Mesenchymal stem cell (in vitro differentiated cells and primary cell): ENCODE measurements at regions not wholly inside any gene's neighbourhood (a gene's known extent, or its start where the extent isn't known, plus 50 kb on each side); places are given as distances from the start of the nearest gene placed in this dataset.
"Not testable (repeated sequence)": the region's sequence is repeated elsewhere in the genome, so short reads cannot be mapped to it uniquely, and the experiment has no call there.

Experiments
- DNase-seq: peaks from one replicate; pipeline ENCODE4 v3.0.0-alpha.2; 2013
- H2AFZ ChIP-seq: one replicate; pipeline ENCODE4 v1.6.1; 2013; ENCODE audit warnings: low read depth, mild to moderate bottlenecking, control low read depth, inconsistent platforms, low read length, moderate library complexity
- H2AK5ac ChIP-seq: 2 replicates; pipeline ENCODE4 v1.6.1; 2013; ENCODE audit warnings: low read length, moderate library complexity, mild to moderate bottlenecking, inconsistent platforms; ENCODE audit not compliant: severe bottlenecking
- H2BK120ac ChIP-seq: one replicate; pipeline ENCODE4 v1.6.1; 2013; ENCODE audit warnings: low read depth, mild to moderate bottlenecking, inconsistent platforms, low read length, moderate library complexity
- H2BK12ac ChIP-seq, 2 experiments: one replicate each; pipeline ENCODE4 v1.6.1; 2013; ENCODE audit warnings: inconsistent platforms in 2 of 2, low read length in 2 of 2, mild to moderate bottlenecking in 2 of 2, moderate library complexity in 2 of 2, control low read depth in 1 of 2
- H2BK15ac ChIP-seq: one replicate; pipeline ENCODE4 v1.6.1; 2013; ENCODE audit warnings: mild to moderate bottlenecking, low read depth, inconsistent platforms; ENCODE audit not compliant: poor library complexity, severe bottlenecking
- H2BK5ac ChIP-seq: 2 replicates; pipeline ENCODE4 v1.6.1; 2013; ENCODE audit warnings: low read depth, mild to moderate bottlenecking, low read length, control low read depth, inconsistent platforms; ENCODE audit not compliant: poor library complexity, severe bottlenecking
- H3K14ac ChIP-seq, 2 experiments: one replicate each; pipeline ENCODE4 v1.6.1; 2013; ENCODE audit warnings: inconsistent platforms in 2 of 2, low read length in 2 of 2, control low read depth in 1 of 2, mild to moderate bottlenecking in 1 of 2, moderate library complexity in 1 of 2
- H3K18ac ChIP-seq, 2 experiments: one replicate each; pipeline ENCODE4 v1.6.1; 2013; ENCODE audit warnings: inconsistent platforms in 2 of 2, low read length in 2 of 2, control low read depth in 1 of 2, low read depth in 1 of 2, mild to moderate bottlenecking in 1 of 2
- H3K23ac ChIP-seq, 2 experiments: one replicate each; pipeline ENCODE4 v1.6.1; 2013; ENCODE audit warnings: inconsistent platforms in 2 of 2, low read length in 2 of 2, mild to moderate bottlenecking in 2 of 2, moderate library complexity in 2 of 2, control low read depth in 1 of 2
- H3K27ac ChIP-seq: 2 replicates; pipeline ENCODE4 v1.5.1; 2013; ENCODE audit warnings: mild to moderate bottlenecking, moderate library complexity, low read length, control low read depth, inconsistent platforms; ENCODE audit not compliant: poor library complexity, severe bottlenecking
- H3K27me3 ChIP-seq, 2 experiments: 2 replicates each; pipeline versions ENCODE4 v1.6.1 to v1.7.0; 2013; ENCODE audit warnings: low read length in 2 of 2, mild to moderate bottlenecking in 2 of 2, moderate library complexity in 2 of 2, control low read depth in 1 of 2, inconsistent platforms in 1 of 2; ENCODE audit not compliant: control insufficient read depth in 1 of 2, insufficient read depth in 1 of 2
- H3K36me3 ChIP-seq, 2 experiments: 2 replicates each; pipeline versions ENCODE4 v1.6.1 to v1.7.0; 2013; ENCODE audit warnings: low read length in 2 of 2, control low read depth in 1 of 2, inconsistent platforms in 1 of 2, low read depth in 1 of 2, mild to moderate bottlenecking in 1 of 2; ENCODE audit not compliant: insufficient read depth in 2 of 2, control insufficient read depth in 1 of 2
- H3K4ac ChIP-seq, 2 experiments: one replicate each; pipeline ENCODE4 v1.6.1; 2013; ENCODE audit warnings: inconsistent platforms in 2 of 2, low read length in 2 of 2, mild to moderate bottlenecking in 2 of 2, moderate library complexity in 2 of 2, control low read depth in 1 of 2, low read depth in 1 of 2
- H3K4me1 ChIP-seq: 2 replicates; pipeline ENCODE4 v1.6.1; 2013; ENCODE audit warnings: low read depth, low read length, control low read depth; ENCODE audit not compliant: control insufficient read depth, insufficient read depth
- H3K4me2 ChIP-seq: 2 replicates; pipeline ENCODE4 v1.6.1; 2013; ENCODE audit warnings: low read length, mild to moderate bottlenecking, inconsistent platforms; ENCODE audit not compliant: poor library complexity, severe bottlenecking
- H3K4me3 ChIP-seq, 2 experiments: 2 replicates each; pipeline versions ENCODE4 v1.5.1 to v1.7.0; 2013; ENCODE audit warnings: low read length in 2 of 2, mild to moderate bottlenecking in 2 of 2, control low read depth in 1 of 2, low read depth in 1 of 2; ENCODE audit not compliant: insufficient read depth in 1 of 2
- H3K79me1 ChIP-seq: replicated peaks from 2 replicates; pipeline ENCODE4 v1.6.1; 2013; ENCODE audit warnings: mild to moderate bottlenecking, control low read depth, low read length, inconsistent platforms; ENCODE audit not compliant: poor library complexity, severe bottlenecking
- H3K9ac ChIP-seq: 2 replicates; pipeline ENCODE4 v1.7.0; 2013; ENCODE audit warnings: mild to moderate bottlenecking, low read length, moderate library complexity
- H3K9me3 ChIP-seq: 2 replicates; pipeline ENCODE4 v1.7.0; 2013; ENCODE audit warnings: mild to moderate bottlenecking, low read length; ENCODE audit not compliant: control insufficient read depth
- H4K8ac ChIP-seq: one replicate; pipeline ENCODE4 v1.6.1; 2013; ENCODE audit warnings: inconsistent platforms, mild to moderate bottlenecking, low read length, moderate library complexity
- H4K91ac ChIP-seq: one replicate; pipeline ENCODE4 v1.6.1; 2013; ENCODE audit warnings: mild to moderate bottlenecking, low read length, inconsistent platforms
- WGBS: methylation state at CpG from one replicate; pipeline ENCODE4 v1.1.7; 2013; ENCODE audit warnings: mixed read lengths; 5-methylcytosine and 5-hydroxymethylcytosine counted together

DNA sequence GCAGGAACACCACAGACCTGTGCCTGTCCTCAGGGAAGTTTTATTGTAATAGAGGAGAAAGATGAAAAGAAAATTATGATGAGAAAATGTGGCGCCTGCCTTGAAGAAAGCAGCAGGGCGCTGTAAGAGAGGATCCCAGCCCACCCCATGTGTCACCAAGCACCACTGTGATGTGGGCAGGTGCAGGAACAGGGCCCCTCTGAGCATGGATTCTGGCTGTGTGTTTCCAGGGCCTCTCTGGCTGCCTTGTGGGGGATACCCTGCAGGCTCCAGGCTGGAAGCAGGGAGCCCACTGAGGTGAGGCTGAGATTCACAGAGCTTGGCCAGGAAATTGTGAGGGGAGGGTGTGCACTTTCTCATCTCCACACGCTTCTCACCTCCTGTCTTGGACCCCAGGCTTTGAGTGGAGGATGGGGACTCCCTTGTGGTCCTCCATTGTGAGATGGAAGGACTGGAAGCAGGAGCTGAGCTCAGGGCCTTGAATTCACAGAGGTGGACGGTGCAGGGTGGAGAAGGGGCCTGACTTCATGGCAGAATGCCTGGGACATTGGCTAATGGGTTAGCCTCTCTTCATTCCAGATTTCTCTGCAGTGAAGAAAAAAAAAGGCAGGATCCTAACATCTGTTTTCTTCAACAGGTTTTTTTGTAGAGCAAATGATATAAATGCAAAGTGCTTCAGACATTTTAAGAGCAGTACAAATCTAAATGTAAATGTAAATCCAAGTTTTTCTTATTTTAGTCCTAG lies 246.6 kb upstream of the B3GAT1 start:
- Histone ChIP-seq H3K36me3 (no peaks in the 10 kb centered on the region), H3K4ac (no peak overlapping the region), H3K27me3 (peaks cover 0 to 3% of the 10 kb centered on the region in 2 experiments), H3K4me3 (no peak overlapping the region), H3K18ac (no peak overlapping the region), H4K8ac (no peak overlapping the region), H3K9me3 (peaks cover 3% of the 10 kb centered on the region), H2BK120ac (no peak overlapping the region), H2BK12ac (no peak overlapping the region), H3K9ac (no peak overlapping the region), H2BK5ac (no peak overlapping the region), H3K27ac (no peak overlapping the region), H3K79me1 (no peaks in the 10 kb centered on the region), H3K4me1 (no peaks in the 10 kb centered on the region), H2AFZ (no peak overlapping the region), H2AK5ac (no peak overlapping the region), H3K4me2 (no peak overlapping the region), H2BK15ac (no peak overlapping the region), H3K23ac (no peak overlapping the region), H4K91ac (no peak overlapping the region), H3K14ac (no peak overlapping the region)
- DNase-seq = no peak
- WGBS = 68% methylated on average over 3 of the region's 4 CpGs

DNA sequence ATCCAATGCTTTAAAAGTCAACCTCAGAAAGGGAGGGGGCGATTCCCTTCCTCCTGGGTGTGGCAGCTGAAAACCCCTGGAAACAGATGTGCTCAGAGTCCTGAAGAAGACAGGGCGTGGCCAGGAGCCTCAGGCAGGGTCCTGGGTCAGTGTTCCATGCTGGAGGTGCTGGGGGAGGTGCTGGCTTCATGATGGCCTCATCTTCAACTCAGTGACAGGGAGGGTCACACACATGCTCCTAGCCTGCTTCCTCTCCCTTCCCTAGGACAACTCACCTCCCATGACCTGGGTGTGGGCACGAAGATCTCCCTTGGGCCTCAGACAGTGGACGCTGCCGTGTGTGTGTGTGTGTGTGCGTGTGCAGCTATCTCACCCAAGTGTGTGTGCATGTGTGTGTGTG lies 245.6 kb upstream of the B3GAT1 start:
- Histone ChIP-seq H3K27me3 (peaks cover 0 to 3% of the 10 kb centered on the region in 2 experiments), H3K4ac (no peak overlapping the region), H2BK120ac (no peak overlapping the region), H3K4me3 (no peak overlapping the region), H3K4me1 (no peaks in the 10 kb centered on the region), H3K18ac (no peak overlapping the region), H4K91ac (no peak overlapping the region), H3K9me3 (peaks cover 3% of the 10 kb centered on the region), H3K27ac (no peak overlapping the region), H2AFZ (no peak overlapping the region), H3K79me1 (no peaks in the 10 kb centered on the region), H2BK12ac (no peak overlapping the region), H3K36me3 (no peaks in the 10 kb centered on the region), H4K8ac (no peak overlapping the region), H2BK5ac (no peak overlapping the region), H3K4me2 (no peak overlapping the region), H3K14ac (no peak overlapping the region), H2AK5ac (no peak overlapping the region), H3K9ac (no peak overlapping the region), H3K23ac (no peak overlapping the region), H2BK15ac (no peak overlapping the region)
- no peak for DNase-seq
- 61% methylated on average over 2 of the region's 6 CpGs for WGBS

DNA sequence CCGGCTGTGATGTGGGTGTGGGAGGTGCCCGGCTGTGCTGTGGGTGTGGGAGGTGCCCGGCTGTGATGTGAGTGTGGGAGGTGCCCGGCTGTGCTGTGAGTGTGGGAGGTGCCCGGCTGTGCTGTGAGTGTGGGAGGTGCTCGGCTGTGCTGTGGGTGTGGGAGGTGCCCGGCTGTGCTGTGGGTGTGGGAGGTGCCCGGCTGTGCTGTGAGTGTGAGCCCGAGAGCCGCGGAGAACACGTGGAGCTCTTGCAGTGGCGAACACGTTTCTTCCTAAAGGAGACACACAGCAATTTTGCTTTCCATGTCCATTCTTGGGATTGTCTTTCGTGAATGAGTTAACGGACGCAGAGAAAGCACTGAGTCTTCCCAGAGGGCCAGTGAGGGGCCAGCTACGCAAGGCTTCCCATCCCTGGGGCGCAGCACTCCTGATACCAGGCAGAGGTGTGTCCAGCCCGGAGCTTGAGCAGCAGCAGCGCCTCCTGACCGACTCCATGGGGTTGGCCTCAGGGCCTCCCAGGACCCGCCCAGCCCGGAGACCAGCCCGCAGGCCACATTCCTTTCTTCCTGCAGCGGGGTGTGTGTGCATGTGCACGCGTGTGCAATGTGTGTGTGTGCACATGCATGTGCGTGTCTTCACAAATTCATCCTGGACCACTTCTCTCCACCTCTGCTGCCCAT lies 245.0 kb upstream of the B3GAT1 start:
- Histone ChIP-seq H3K36me3 (no peaks in the 10 kb centered on the region), H3K27ac (no peak overlapping the region), H4K8ac (no peak overlapping the region), H2BK15ac (no peak overlapping the region), H3K4me3 (no peak overlapping the region), H2AK5ac (no peak overlapping the region), H3K4me1 (no peaks in the 10 kb centered on the region), H3K18ac (no peak overlapping the region), H3K27me3 (peaks cover 0 to 3% of the 10 kb centered on the region in 2 experiments), H3K14ac (no peak overlapping the region), H3K79me1 (no peaks in the 10 kb centered on the region), H2BK120ac (no peak overlapping the region), H2BK5ac (no peak overlapping the region), H3K9ac (no peak overlapping the region), H2AFZ (no peak overlapping the region), H3K23ac (no peak overlapping the region), H4K91ac (peak overlapping the region; percentile 56), H3K9me3 (peaks cover 3% of the 10 kb centered on the region), H2BK12ac (no peak overlapping the region), H3K4ac (no peak overlapping the region), H3K4me2 (no peak overlapping the region)
- DNase-seq = no peak
- 86% methylated on average over 27 of the region's 29 CpGs for WGBS

DNA sequence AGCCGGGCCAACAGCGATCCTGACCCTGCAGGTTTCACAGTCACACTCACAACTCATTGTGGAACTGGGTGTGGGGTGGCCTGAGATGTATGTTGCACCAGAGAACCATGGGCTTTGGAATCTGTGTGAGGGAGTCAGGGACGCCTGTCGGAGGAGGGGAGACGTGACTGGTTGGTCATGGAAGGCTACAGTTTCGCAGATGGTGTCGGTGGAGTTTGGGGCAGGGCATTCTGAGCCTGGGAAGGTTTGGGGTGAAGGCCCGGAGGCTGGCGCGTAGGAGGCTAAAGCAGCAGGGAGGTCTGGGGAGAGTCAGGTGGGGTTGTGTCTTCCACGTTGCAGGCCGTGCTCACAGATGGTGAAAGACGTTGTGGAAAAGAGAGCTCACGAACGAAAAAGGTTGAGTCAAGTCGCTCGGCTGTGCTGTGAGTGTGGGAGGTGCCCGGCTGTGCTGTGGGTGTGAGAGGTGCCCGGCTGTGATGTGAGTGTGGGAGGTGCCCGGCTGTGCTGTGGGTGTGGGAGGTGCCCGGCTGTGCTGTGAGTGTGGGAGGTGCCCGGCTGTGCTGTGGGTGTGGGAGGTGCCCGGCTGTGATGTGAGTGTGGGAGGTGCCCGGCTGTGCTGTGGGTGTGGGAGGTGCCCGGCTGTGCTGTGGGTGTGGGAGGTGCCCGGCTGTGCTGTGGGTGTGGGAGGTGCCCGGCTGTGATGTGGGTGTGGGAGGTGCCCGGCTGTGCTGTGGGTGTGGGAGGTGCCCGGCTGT lies 244.2 kb upstream of the B3GAT1 start:
- H2BK5ac ChIP-seq, H2BK15ac ChIP-seq, H2BK120ac ChIP-seq, H2AK5ac ChIP-seq, H3K4me3 ChIP-seq, H3K36me3 ChIP-seq, H3K79me1 ChIP-seq, H3K27ac ChIP-seq, H3K9ac ChIP-seq, H3K4me2 ChIP-seq, H4K91ac ChIP-seq, H3K9me3 ChIP-seq, H4K8ac ChIP-seq, H3K18ac ChIP-seq, H2AFZ ChIP-seq, H3K14ac ChIP-seq, H3K4ac ChIP-seq, H2BK12ac ChIP-seq, H3K4me1 ChIP-seq, H3K23ac ChIP-seq, DNase-seq, H3K27me3 ChIP-seq: not testable (repeated sequence)
- 92% methylated on average over 26 of the region's 29 CpGs for WGBS
